DMS 273 (cell line): ENCODE measurements at regions not wholly inside any gene's neighbourhood (a gene's known extent, or its start where the extent isn't known, plus 50 kb on each side); places are given as distances from the start of the nearest gene placed in this dataset.

Experiments used
- DNase-seq: peaks from one replicate; lab custom pipeline; 2025; ENCODE audit not compliant: unreplicated experiment; lab: John Stamatoyannopoulos, UW

DNA sequence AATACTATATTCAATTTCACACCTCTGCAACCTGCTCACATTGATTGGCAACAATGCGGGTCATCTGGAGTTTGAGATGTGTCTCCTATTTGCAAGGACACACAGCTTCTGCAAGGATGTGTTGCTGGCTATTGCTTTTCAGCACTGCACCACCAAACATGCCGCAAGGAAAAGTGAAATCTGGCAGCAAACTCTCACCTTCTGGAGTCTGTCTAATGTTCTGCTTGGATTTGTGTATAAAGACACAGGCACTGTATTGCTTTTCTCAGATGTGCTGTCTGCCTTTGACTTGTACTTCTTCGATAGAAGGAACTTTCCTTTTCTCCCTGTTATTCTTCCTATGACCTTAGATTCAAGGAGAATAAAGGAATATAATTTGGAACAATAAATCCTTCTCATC is 138.6 kb upstream of the EPHA4 start:
- DNase-seq = no peak

DNA sequence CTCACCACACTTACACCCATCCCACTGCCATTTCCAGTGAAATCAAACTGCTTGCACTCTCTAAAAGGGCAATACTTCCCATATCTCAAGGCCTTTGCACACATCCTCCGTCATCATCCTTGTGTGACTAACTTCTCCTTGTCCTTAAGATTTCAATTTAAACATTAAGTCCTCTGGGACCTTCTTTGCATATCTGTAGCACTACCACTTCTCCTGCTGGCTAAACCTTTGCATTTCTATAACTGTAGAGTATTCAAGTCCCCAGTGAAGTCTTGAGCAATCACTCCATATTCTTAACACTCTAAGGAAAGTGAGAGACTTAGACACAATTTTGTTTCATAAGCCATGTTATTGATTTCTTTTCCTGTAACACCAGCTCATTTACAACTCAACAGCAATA is 136.8 kb upstream of the EPHA4 start:
- no peak for DNase-seq

DNA sequence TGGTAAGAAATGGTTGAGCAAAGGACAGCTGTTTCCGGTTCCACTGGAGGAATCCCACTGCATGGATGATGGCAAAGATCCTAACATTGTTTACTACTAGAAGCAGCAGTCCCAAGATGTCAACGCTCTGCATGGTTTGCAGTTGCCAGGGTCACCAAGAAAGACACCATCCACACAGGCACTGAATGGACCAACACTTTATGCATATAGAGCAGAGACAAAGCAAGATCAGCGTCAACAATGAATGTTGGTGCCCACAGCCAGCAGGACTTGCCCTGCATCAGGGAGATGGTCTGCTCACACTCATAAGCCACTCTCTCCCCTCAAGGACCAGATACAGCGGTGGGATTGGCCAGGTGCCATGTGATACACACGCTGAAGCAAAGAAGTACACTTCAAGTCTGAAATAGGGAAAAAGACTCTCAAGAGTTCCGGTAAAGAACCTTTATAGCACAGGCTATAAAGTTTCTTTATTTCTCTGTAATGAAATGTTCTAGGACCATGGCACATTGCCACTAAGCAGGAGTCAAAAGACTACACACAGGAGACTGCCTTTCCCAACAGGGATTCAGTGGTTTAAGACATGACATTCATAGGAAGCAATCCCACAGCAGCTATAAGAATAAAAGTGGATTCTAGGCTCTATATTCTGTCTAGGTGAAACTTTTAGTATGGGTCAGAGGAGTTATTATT is 133.2 kb upstream of the EPHA4 start:
- no peak for DNase-seq

DNA sequence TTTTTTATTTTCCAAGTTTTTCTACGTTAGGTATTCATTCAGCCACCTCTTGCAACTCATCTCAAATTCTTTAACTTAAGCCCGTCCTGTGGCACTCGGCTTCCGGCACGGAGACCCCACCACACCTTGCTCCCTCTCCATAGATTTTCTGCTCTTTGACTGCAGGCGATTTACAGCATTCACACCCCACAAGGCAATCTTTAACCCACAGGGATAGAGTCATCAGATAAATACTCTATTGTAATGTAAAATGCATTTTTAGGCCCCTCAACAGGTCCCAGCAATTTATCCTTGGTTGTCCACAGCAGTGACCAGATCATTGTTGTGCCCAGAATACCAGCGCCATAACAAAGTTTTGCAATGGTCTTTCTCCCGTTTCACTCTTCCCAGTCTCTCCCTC is 132.3 kb upstream of the EPHA4 start:
- no peak for DNase-seq

DNA sequence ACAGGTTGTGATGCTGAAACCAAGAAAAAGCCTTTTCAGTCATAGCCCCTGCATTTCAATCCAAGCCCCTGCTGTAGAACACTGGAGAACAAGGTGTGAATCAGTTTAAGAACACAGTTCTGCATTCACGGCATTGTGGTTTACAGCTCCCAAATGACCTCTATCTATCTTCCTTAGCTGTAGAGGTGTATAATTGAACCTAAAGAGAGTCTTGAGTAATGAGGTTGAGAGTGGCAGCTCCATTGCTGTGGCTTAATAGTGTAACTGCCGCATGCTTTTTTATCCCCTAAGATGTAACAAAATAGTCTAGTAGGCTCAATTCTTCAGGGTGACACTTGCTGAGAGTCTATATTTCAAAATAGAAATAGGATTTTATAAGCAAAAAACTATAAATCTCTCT is 121.3 kb upstream of the EPHA4 start:
- DNase-seq = no peak

DNA sequence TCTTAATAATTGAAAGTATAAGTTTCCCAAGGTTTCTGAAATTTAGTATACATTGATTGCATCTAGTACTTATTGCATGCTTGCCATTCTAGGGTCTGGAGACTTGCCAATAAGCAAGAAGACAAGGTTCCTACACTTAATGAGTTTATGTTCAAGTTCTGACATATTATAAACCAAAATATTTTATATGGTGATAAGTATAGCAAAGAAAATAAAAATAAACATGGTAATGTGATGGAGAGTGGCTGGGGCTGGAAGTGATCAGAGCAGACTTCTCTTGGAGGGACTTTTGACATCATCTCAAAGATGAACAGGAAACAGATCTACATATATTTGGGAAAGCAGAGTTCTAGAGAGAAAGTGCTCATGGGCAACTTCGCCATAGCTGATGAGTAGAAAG is 119.5 kb upstream of the EPHA4 start:
- no peak for DNase-seq

DNA sequence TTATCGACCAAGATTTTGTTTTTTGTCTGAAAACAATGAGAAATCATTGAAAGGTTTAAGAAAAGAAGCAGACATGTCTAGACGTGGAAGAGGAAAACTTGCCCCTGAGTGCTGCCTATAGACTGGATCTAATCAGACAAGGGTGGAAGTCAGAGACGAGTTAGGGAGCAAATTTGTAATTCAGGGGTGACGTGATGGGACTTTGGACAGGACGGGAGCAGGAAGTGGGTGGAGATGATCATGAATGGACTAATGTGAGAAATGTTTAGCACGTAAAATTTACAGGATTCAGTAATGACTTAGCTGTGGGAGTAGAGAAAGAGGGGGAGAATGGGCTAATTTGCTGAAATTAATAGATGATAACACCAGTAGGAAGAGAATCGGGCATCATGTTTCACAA is 117.0 kb upstream of the EPHA4 start:
- no peak for DNase-seq

DNA sequence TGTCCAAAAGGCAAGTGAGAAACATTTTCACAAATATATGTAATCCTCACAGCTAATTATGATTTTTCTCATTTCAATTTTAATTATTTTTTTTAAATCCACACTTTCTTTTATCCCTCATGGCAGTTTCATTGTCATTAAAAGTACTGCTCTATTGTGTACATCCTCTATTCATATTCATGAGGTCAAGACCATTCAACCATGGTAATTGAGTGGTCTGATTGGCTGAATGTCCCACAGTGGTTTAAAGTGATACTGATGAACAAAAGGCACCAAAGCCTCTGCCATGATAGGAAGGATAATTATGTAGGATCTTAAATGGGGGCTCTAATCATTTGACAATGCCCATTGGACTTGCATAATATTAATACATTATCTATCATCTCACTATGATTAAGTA is 108.4 kb upstream of the EPHA4 start:
- DNase-seq = no peak

DNA sequence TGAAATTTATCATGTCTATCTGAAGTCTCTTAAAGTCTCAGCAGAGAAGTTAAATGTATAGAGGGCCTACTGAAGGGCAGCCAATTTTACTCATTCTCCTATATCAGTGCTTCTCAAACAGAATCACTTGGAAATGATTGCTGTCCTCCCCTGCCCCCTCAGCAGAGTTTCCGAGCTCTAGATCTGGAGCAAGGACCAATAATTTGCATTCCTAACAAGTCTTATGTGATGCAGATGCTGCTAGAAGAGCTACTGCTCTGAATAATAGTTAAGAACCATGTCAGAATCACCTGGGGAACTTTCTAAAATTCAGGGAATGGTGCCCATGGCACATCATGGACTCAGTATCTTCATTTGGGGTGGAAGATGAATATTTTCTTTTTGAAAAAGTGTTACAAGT is 105.6 kb upstream of the EPHA4 start:
- no peak for DNase-seq

DNA sequence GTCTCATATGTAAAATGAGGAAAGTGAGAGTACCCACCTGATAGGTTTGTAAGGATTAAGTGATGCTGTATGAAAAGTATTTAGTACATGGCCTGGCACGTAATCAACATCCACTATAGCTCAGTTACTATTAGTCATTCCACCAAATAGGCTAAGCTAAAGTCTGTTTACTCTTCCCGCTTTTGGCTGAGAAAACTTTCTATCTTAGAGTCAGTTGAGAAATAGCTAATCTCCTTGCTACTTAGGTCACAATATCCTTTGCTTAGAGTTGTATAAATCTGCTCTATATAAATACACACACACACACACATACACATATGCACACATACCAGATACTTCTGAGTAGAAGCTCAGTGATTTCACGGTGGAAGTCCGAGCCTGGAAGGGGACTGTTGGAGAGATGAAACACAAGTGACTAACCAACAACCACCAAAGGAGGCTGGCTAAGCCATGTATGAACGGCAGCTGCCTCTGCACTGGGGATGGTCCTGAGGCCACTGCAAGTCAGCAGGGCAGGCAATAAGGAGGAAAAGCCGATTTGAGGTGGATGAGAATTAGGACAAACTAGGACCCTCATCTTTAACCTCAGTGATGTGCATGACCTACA is 104.6 kb upstream of the EPHA4 start:
- no peak for DNase-seq

DNA sequence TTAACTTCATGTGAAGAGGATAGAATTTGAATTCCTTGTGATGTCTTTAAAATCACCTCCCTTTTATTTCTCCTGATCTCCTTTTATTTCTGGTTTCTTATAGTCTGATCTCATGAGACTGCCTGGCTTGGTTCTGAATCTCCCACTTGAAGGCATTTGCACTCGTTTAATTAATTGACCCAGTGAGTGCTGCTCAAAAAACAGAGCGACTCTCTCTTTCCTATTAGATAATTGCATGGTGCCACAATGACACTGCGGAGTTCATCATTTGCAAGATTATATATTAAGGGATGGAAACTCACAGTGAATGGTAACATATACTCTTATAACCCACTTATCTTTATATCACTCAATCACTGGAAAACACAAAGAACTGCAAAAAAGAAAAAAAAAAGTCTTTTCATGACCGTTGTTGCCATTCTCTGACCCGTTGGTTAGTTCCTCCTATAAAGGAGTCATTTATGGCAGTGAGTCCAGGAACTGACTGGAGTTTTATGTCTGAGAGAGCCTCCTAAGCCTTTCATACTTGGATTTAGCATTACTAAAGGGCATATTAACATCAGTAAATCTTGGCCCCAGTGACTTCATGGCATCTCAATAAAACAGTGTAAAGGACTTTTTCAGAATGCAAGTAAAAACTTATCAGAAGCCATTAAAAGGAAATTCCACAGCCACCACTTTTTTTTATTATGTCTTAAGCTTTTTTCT is 103.3 kb upstream of the EPHA4 start:
- DNase-seq = no peak

DNA sequence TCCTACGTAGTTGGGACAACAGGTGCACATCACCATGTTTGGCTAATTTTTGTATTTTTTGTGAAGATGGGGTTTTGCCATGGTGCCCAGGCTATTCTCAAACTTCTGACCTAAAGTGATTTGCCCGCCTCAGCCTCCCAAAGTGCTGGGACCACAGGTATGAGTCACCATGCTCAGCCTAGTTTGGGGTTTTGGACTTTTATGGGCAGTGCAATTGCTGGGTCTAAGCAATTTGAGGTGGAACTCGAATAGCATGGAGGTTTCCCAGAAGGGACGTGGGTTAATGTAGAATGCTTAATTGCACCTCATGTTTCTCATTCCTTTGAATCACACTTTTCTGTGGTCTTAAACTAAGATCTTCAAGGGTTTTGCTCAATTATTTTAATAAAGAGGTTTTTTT is 102.3 kb upstream of the EPHA4 start:
- no peak for DNase-seq

DNA sequence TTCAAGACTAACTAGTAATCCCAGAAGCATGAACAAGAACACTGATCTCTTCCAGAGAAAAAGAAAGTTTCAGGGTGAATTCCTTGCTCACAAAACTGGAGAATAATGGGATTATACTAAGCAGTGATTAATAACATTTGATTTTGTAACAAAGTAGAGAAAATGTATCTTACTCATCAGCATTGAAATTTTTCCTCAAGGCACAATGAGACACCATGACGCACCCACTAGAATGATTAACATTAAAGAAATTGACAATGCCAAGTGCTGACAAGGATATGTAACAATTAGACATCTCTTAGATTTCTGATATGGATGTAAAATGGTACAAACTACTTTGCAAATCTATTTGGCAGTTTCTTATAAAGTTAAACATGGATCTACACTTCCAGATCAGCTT is 101.1 kb upstream of the EPHA4 start:
- no peak for DNase-seq

DNA sequence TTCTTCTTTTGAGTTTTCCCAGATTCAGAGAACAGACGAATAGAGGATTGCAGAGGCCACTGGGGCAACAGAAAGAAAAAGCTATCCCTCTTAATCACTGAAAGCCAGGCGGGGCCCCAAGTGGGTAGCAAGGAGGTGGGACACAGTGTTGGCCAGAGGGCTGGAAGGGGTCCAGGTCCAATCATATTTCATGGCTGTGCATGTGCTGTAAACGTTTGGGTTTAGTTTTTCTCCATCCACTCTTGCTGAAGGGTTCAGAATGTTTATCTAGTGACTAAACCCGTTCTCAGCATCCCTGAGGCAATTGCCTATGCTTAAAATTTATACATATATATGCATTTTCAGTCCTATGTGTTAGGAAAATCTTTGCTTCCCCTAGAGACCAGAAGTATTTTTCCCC is 99.4 kb upstream of the EPHA4 start:
- no peak for DNase-seq

DNA sequence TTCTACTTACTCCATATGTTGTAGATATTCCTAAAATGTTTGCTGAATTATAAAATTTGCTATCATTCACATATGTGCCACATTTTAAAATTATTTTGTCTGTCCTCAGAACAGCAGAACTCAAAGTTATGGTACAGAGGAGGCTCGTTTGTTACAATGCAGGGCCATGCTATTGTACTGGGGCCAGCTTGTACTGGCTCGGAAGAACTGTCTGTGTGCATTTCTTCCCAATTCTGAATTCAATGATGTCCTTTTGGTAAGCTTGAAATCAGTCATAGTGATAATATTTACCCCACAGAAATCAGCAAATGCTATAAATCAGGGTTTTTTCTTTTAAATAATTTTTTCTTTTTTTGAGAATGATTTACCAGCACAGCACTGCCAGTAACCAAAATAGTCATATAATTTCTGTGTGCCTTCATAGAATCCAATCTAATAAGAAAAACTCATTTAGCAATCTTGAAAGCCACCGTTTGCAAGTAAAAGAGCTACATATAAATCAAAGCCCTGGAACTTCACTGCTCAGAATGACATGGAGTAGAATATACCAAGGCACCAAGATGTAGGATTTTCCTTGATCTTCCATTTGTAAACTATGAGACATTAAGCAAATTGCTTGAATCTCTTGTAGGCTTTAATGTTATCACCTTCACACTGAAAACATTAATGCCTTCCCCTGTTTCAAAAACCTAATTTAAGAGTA is 90.7 kb upstream of the EPHA4 start:
- no peak for DNase-seq

DNA sequence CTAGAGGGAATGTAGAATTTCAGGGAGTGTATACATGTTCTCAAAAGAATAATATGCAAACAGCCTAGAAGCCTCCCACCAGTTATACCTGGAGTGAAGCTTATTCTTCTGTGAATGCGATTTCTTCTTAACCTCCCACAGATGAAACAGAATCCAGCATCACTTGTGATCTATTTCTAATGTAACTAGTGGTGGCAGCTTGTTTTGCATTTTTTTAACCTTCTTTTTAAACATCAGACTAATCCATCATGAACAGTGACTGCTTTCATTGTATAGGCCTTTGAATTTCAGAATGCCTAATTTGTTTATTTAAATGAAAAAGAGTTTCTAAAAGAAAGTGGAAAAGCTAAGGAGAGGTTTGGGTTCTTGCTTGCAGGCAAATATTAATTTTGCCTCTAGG is 85.7 kb upstream of the EPHA4 start:
- no peak for DNase-seq

DNA sequence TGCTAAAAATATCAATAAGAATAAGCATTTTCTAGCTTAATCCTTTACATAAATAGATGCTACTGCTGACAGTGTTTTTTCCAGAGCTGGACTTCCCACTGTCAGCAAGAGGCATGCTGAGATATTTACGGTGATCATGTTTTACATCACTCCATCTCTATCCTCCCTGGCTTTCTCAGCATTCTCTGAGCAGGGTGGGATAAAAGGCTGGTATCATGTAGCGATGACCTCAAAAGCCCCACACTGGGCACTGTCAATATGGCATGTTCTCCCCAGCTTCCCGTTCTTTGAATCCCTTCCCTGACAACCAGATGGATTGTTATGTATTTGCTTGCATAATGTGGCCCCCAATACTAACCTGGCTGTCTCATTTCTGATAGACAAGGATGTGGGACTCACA is 83.2 kb upstream of the EPHA4 start:
- DNase-seq = no peak

DNA sequence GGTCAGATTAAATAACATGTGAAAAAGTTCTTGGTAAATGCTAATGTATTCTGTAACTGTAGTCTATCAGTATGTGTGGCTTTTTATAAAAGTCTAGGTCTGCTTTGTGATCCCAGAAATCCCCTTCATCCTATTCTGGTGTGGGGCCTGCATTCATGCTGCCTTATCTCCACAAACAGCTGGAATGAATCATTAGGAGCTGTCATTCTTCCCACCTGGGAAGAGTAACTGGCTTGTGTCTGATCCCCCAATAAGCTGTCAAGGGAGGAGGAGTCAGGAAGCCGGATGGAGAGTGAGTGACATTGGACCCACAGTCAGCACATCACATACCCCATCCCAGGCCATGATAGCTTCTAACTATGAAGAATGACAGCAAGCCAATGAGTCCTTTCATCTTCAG is 81.1 kb upstream of the EPHA4 start:
- DNase-seq = no peak

DNA sequence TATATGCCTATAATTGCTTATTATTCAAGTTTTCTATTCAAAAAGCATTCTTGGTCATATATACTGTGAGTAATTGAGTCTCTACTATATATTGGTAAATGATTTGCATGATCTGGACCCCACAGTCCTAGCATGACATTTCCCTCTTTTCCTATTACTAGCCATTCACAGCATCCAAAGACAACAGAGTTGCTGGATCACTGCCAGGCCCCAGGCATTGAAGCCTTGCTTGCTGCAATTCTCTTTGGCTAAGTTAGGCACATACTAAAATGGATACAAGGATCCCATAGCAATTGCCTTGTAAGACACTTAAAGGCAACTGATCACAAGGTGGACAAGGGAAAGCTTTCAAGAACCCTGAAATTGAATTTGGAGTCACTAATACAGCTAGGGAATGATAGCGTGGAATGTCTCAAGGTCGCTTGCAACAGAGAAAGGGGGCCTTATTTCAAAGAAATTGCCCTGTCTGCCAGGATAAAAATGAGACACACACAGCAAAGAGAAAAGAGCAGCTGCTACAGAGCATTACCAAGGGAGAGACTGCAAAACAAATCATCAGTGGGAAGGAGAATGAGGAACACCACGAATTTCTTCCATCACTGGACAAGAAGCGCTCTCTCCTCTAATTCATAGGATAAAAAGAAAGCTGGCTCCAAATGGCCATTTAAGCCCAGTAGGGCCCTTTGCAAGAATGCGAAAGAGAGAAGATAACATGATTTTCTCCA is 77.1 kb upstream of the EPHA4 start:
- DNase-seq = peak; percentile 23

DNA sequence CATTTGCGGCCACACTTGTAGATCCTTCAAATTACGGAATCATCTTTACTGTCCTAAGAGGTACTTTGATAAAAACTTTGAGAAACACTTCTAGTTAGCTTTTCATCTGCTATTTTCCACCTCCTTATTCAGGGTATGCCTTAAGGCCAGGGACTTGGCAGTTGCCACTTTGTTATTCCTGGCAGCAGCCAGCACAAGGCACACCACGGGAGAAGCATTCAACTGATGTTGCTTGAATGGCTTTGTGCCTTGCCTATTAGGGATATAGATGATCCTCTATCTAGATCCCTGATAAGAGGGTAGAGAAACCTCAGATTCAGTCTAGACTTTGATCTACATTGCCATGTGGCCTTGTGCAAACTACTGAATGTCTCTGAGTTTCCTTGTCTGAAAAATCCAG is 70.3 kb upstream of the EPHA4 start:
- no peak for DNase-seq

DNA sequence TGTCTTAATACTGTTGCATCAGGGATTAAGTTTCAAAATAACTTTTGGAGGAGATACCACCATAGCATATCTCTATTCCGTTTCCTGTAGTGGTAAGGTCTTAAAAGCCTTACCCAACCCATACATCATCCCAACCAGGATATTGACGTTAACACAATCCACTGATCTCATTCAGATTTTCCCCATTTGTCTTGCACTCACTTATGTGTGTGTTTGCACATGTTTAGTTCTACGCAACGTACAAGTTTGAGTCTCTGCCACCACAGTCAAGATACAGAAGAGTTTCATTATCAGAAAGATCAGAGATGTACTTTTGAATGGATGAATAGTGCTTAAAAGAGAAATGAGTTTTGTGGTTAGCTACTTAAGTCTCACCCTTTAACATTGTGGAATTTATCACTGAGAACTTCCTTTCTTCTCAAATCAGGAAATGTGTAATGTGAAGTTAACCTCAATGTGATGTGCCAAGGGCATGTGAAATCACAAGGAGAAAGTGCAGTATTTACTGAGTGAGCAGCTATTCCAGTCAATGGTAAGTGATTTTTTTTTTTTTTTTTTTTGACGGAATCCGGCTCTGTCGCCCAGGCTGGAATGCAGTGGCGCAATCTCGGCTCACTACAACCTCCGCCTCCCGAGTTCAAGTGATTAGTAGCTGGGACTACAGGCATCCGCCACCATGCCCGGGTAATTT is 69.2 kb upstream of the EPHA4 start:
- no peak for DNase-seq
